LNCAP (cell line): ENCODE measurements at regions not wholly inside any gene's neighbourhood (a gene's known extent, or its start where the extent isn't known, plus 50 kb on each side); places are given as distances from the start of the nearest gene placed in this dataset.

ENCODE experiments used
- TF ChIP-seq, protein P1 (sequence below): fragments of 450-650 bp; IDR thresholded peaks from 2 replicates; pipeline ENCODE4 v1.5.1; 2017; ENCODE audit warnings: mild to moderate bottlenecking

DNA sequence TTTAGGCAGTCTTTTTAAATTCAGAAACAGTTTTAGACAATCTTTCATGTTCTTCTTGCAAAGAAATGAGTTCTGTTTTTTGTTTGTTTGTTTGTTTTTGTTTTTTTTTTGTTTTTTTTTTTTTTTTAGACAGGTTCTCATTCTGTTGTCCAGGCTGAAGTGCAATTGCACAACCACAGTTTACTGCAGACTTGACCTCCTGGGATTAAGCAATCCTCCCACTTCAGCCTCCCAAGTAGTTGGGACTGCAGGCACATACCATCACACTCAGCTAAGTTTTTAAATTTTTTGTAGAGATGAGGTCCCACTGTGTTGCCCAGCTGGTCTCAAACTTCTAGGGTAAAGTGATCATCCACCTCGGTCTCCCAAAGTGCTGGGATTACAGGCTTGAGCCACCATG is 96.2 kb downstream of the OTOR start:
- TF ChIP-seq, protein P1, sequence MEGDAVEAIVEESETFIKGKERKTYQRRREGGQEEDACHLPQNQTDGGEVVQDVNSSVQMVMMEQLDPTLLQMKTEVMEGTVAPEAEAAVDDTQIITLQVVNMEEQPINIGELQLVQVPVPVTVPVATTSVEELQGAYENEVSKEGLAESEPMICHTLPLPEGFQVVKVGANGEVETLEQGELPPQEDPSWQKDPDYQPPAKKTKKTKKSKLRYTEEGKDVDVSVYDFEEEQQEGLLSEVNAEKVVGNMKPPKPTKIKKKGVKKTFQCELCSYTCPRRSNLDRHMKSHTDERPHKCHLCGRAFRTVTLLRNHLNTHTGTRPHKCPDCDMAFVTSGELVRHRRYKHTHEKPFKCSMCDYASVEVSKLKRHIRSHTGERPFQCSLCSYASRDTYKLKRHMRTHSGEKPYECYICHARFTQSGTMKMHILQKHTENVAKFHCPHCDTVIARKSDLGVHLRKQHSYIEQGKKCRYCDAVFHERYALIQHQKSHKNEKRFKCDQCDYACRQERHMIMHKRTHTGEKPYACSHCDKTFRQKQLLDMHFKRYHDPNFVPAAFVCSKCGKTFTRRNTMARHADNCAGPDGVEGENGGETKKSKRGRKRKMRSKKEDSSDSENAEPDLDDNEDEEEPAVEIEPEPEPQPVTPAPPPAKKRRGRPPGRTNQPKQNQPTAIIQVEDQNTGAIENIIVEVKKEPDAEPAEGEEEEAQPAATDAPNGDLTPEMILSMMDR, result no peak

DNA sequence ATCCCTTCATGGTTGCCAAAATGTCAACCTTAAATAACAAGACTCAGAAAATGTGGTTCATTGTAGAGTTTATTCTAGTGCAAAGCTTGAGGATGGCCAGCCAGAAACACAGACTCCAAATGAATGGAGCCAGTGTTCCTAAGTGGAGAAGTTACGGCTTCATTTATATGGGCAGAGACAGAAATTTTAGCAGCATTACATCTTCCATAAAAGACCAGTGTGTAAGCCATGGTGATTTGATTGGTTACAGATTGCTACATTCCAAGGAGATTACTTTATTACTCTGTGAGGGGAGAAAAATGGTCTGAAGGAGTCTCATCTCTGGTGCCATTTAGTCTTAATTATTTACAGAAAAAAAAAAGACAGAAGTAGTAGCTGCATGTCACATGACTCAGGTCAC is 97.8 kb downstream of the OTOR start:
- TF ChIP-seq, protein P1, result no peak

DNA sequence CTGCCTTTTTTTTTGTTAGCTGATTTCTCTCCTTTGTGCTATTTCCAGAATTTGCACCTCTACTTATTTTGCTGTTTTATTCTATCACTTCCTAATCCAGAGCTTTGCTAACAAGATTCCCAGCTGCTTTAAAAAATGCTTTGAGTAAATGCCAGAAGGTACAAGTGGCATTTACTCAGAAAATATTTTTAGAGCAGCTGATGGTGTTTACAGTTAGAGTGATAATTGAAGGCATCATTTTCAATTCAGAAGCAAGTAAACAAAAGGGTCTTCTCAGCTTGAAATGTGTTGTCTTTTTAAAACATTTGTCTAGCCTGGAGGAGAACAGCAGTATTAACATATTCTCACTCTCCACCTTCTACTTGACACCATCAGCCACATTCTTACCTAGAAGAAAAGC is 99.9 kb downstream of the OTOR start:
- TF ChIP-seq, protein P1, result no peak

DNA sequence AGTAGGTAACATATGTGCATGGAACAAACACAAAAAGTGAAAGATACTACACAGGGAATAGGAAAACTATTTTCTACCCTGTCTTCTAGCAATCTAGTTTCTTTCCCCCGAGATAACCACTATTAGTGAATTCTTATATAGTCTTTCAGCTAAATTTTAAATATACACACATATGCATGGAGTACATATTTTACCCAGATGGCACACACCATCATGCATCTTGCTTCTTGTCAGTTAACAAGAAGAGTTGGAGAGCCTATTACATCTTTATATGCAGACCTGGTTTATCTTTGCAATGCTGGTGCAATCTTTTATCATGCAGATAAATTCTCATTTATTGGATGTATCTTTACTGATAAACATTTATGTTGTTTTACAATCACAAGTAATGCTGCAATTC is 100.4 kb downstream of the OTOR start:
- TF ChIP-seq, protein P1, result no peak

DNA sequence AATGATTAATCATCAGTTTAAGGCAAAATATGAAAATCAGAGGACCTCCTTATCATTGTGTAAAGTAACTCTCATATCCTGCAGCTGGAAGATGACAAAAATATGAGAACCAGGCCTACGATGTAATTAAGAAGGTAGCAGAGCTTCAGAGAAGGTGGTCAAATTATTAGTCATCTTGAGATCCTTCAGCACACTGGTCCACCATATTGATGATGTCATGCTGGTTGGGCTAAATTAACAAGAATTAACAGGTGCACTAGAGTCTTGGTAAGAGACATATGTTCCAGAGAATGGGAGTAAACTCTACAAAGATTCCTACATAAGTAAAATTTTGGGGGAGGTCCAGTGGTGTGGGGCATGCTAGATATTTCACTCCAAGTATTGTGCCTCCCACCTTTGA is 112.8 kb downstream of the OTOR start:
- TF ChIP-seq, protein P1, result no peak

DNA sequence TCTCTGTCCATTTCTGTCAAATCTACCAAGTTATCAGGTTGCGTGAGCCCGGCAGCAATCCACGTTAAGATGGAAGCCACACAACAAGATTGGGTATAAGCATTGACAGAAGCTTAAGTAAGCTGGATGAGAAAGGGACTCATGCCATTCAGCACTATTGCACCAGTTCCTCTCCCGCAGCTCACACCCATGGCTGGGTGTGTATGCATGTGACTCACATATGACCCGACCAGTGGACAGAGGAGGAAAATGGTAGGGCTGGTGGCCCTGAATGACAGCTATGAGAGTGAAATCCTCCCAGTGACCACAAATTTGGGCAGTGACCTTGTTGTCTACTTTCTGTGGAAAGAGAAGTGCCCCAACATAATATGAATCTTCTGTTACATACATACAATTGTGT is 113.5 kb downstream of the OTOR start:
- TF ChIP-seq, protein P1, result no peak

DNA sequence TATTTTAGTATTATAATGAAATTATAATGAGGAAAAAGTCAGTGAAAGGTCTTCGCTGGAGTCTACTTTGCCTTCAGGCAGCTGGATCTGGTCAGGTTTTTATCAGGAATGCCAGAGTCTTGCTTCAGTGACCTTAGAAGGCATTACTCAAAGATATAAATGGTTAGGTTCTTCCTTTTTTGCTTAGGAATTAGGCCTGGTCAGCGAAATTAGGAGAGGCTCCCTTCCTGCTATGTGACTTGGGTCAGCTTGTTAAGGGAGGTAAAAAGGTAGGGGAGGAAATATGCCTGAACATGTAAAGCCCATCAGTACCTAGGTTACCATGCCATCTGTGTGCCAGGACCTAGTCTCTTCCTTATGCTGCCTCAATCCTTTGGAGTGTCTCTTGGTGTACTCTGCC is 115.1 kb downstream of the OTOR start:
- TF ChIP-seq, protein P1, result no peak

DNA sequence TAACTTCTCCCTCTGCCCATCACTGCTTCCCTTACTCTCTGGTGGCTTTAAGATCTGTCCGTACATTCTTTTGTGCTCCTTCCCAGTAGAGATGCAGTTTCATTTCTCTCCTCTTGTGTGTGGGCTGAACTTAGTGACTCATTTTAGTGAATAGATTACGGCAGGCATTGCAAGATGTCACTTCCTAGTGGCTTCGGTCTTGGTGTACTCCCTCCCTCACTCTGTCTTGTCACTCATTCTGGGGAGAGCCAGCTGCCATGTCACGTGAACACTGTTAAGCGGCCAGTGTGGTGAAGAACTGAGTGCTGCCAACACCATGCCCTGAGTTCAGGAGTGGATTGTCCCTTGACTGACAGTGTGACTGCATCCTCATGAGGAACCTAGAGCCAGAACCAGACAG is 115.9 kb downstream of the OTOR start:
- TF ChIP-seq, protein P1, result no peak
